ENCODE measurements at regions not wholly inside any gene's neighbourhood (a gene's known extent, or its start where the extent isn't known, plus 50 kb on each side); places are given as distances from the start of the nearest gene placed in this dataset.

DNA sequence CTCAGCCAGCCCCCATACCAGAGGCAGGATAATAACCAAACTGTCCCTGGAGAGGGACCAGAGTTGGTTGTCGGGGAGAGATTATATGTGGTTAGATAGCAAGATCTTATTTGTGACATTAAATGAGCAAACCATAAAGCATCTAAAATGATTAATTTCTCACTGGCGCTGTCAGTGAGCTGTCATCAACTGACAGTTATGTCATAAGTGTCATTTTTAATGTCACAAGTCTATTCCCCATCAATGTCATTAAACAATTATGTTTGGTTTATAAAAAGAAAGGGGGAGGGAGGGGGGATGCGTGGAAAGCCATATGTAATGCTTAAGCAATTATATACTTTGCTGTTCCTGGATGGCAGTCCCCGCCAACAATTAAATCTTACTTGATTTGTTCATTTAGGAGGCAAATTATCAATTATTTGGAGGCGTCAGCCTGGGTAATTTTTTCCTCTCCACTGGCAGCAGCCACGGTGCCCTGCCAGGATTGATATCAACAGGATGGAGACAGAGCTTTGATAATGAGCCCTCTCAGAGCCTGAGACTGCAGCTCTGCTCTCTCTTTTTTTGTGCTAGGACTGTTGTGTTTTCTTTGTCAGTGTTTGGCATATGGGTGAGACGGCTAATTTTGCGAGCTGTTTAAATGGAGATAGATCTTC is 333.6 kb upstream of the CAMK1G start:
- no peak overlapping the region for H3K27ac ChIP-seq (ENCODE audit: low read depth in 1 of 2, low read length in 2 of 2)
- Mint-ChIP-seq H3K27ac (no peak overlapping the region), H3K4me1 (ENCODE audit: low read depth) (no peaks in the 10 kb centered on the region), H3K36me3 (ENCODE audit: low read depth) (no peaks in the 10 kb centered on the region), H3K27me3 (no peaks in the 10 kb centered on the region), H3K9me3 (no peaks in the 10 kb centered on the region), H3K4me3 (no peak overlapping the region)
- ChIA-PET CTCF (interaction anchor here (2.4 kb wide), 1 partner anchor 1228 kb away, joined by 9 read pairs; no protein-coding TSS in a partner anchor), POLR2A (no interaction called here)
- H3K9me3 ChIP-seq (ENCODE audit: control insufficient read depth in 1 of 2, insufficient read depth in 1 of 2, low read length in 2 of 2), result no peaks in the 10 kb centered on the region
- H3K4me1 ChIP-seq (ENCODE audit: insufficient read depth, low read length), result no peaks in the 10 kb centered on the region
- no peaks in the 10 kb centered on the region for H3K36me3 ChIP-seq (ENCODE audit: insufficient read depth, low read length)
- H3K27me3 ChIP-seq (ENCODE audit: control insufficient read depth in 1 of 2, insufficient read depth in 2 of 2, low read length in 2 of 2), result no peaks in the 10 kb centered on the region
- DNase-seq (no peak), ATAC-seq (ENCODE audit: poor library complexity) (no peak)
- intact Hi-C loops (cut with DNase I, micrococcal nuclease), result loop anchor here in 1 of 2 experiments (10.0 kb wide), 1 partner anchor 595 kb away; no protein-coding TSS in a partner anchor
- no peak for TF ChIP-seq CTCF (IDR thresholded peaks at IDR 0.05)
- H3K4me3 ChIP-seq (ENCODE audit: low read length), result no peak overlapping the region

DNA sequence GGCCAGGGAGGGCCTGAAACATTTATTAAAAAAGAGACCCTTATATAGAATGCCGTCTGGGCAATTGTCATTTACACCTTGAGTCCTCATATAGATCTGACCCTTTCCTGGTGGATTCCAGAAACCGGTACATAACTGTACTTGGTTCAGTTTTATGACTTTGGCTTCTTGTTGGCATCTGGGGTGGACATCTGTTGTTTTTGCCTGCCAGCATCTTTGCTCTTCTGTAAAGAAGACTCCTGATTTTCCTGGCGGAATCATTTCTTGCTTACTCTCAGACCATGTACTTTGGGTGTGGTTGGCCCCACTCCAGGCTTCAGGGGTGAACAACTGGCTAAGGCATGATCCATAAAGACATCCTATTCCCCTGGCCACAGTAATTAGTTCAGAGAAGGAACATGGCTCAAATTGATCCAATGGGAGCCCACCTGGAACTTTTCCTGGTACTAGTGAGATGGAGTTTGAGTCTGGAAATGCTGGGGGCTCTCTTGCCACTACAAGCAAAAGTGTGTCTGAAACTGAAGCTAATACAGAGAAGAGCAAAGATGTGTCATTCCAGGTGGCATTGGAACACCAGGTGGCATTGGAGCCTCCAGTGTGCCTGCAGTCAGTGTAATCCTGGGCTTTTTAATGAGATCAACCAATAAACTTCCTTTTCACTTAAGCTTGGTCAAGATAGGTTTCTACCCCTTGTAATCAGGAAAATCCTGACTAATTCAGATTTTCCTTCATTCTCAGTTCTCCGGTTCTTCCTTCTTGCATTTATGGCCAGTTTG is 332.5 kb upstream of the CAMK1G start:
- Mint-ChIP-seq H3K27ac (no peak overlapping the region), H3K4me1 (ENCODE audit: low read depth) (no peaks in the 10 kb centered on the region), H3K4me3 (no peak overlapping the region), H3K36me3 (ENCODE audit: low read depth) (no peaks in the 10 kb centered on the region), H3K27me3 (no peaks in the 10 kb centered on the region), H3K9me3 (peaks cover 3% of the 10 kb centered on the region)
- no peak for TF ChIP-seq CTCF (IDR thresholded peaks at IDR 0.05)
- DNase-seq, result no peak
- Histone ChIP-seq H3K4me1 (ENCODE audit: insufficient read depth, low read length) (no peaks in the 10 kb centered on the region), H3K9me3 (ENCODE audit: control insufficient read depth in 1 of 2, insufficient read depth in 1 of 2, low read length in 2 of 2) (no peaks in the 10 kb centered on the region), H3K36me3 (ENCODE audit: insufficient read depth, low read length) (no peaks in the 10 kb centered on the region), H3K27ac (ENCODE audit: low read depth in 1 of 2, low read length in 2 of 2) (no peak overlapping the region), H3K4me3 (ENCODE audit: low read length) (no peak overlapping the region), H3K27me3 (ENCODE audit: control insufficient read depth in 1 of 2, insufficient read depth in 2 of 2, low read length in 2 of 2) (no peaks in the 10 kb centered on the region)
- ChIA-PET POLR2A (no interaction called here), CTCF (no interaction called here)
- ATAC-seq (ENCODE audit: poor library complexity), result no peak
- intact Hi-C loops (cut with DNase I, micrococcal nuclease), result no loop called here

DNA sequence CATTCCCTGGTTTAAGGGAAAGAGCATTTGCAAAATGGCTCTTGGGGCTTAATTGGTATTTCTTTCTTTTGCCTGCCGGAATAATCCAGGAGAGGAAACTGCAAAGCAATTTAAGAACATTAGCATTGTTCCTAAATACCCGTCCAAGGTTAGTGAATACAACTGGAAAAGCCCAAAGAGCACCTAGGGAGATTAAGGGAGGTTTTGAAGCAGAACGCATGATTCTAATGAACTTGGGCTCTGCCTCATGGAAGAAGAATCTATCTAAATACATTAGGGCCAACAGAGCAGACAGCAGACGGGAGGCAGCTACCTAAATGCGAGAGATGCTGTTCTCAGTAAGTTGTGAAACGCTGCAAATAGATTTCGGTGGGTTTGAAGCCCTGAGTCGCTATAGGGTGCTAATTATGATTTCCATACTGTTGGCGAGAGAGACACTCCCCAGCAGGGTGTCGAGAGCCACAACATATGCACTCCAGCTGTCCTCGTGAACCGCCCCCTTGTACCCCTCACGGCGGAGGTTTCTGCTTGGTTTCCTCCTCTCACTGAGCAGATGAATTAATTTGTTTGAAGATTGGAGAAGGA is 326.7 kb upstream of the CAMK1G start:
- Histone ChIP-seq H3K27me3 (ENCODE audit: control insufficient read depth in 1 of 2, insufficient read depth in 2 of 2, low read length in 2 of 2) (no peaks in the 10 kb centered on the region), H3K4me3 (ENCODE audit: low read length) (no peak overlapping the region), H3K4me1 (ENCODE audit: insufficient read depth, low read length) (no peaks in the 10 kb centered on the region), H3K36me3 (ENCODE audit: insufficient read depth, low read length) (no peaks in the 10 kb centered on the region), H3K9me3 (ENCODE audit: control insufficient read depth in 1 of 2, insufficient read depth in 1 of 2, low read length in 2 of 2) (peaks cover 5 to 10% of the 10 kb centered on the region in 2 experiments), H3K27ac (ENCODE audit: low read depth in 1 of 2, low read length in 2 of 2) (no peak overlapping the region)
- no peak for TF ChIP-seq CTCF (IDR thresholded peaks at IDR 0.05)
- ChIA-PET POLR2A (no interaction called here), CTCF (no interaction called here)
- no peaks in the 10 kb centered on the region for H3K27me3 Mint-ChIP-seq
- ATAC-seq (ENCODE audit: poor library complexity) (no peak), DNase-seq (no peak)
- no peaks in the 10 kb centered on the region for H3K36me3 Mint-ChIP-seq (ENCODE audit: low read depth)
- no peak overlapping the region for H3K27ac Mint-ChIP-seq
- H3K4me1 Mint-ChIP-seq (ENCODE audit: low read depth), result no peaks in the 10 kb centered on the region
- intact Hi-C loops (cut with DNase I, micrococcal nuclease), result no loop called here
- H3K9me3 Mint-ChIP-seq, result peaks cover 14% of the 10 kb centered on the region
- no peak overlapping the region for H3K4me3 Mint-ChIP-seq
